ENCODE measurements at regions not wholly inside any gene's neighbourhood (a gene's known extent, or its start where the extent isn't known, plus 50 kb on each side); places are given as distances from the start of the nearest gene placed in this dataset.

- WGBS, 2 donors, result 87 to 88% methylated on average over 8 of the region's 8 CpGs
- no peak overlapping the region for H3K4me3 ChIP-seq
- H3K36me3 ChIP-seq (ENCODE audit: low read depth, missing control alignments), result no peaks in the 10 kb centered on the region
- H3K9me3 ChIP-seq, result no peaks in the 10 kb centered on the region
- no peak for DNase-seq
- TF ChIP-seq CTCF (IDR thresholded peaks at IDR 0.05), result no peak
- no peak for TF ChIP-seq POLR2A (IDR thresholded peaks at IDR 0.05)
- no peaks in the 10 kb centered on the region for H3K4me1 ChIP-seq
- intact Hi-C loops (cut with DNase I; ENCODE audit: low total_unique reads), result no loop called here
- no peaks in the 10 kb centered on the region for H3K27me3 ChIP-seq
- H3K27ac ChIP-seq, result no peak overlapping the region
Observed at GRCh38 chr5:115469904-115470516, 74.6 kb downstream of the FEM1C start.

GRCh38 chr5:115467628-115468027 lies 76.9 kb downstream of the FEM1C start:
- Histone ChIP-seq H3K36me3 (ENCODE audit: low read depth, missing control alignments) (no peaks in the 10 kb centered on the region), H3K9me3 (no peaks in the 10 kb centered on the region), H3K27ac (no peak overlapping the region), H3K4me3 (no peak overlapping the region), H3K4me1 (no peaks in the 10 kb centered on the region), H3K27me3 (no peaks in the 10 kb centered on the region)
- intact Hi-C loops (cut with DNase I; ENCODE audit: low total_unique reads), result no loop called here
- TF ChIP-seq CTCF (IDR thresholded peaks at IDR 0.05), result no peak
- no peak for TF ChIP-seq POLR2A (IDR thresholded peaks at IDR 0.05)
- DNase-seq, result no peak

GRCh38 chr5:115465431-115465830 lies 79.1 kb downstream of the FEM1C start:
- Histone ChIP-seq H3K9me3 (no peaks in the 10 kb centered on the region), H3K4me3 (no peak overlapping the region), H3K36me3 (ENCODE audit: low read depth, missing control alignments) (no peaks in the 10 kb centered on the region), H3K27me3 (no peaks in the 10 kb centered on the region), H3K4me1 (no peaks in the 10 kb centered on the region), H3K27ac (no peak overlapping the region)
- no peak for DNase-seq
- 94 to 97% methylated on average over 1 of the region's 1 CpG for WGBS, 2 donors
- no peak for TF ChIP-seq CTCF (IDR thresholded peaks at IDR 0.05)
- no peak for TF ChIP-seq POLR2A (IDR thresholded peaks at IDR 0.05)
- intact Hi-C loops (cut with DNase I; ENCODE audit: low total_unique reads), result no loop called here

- TF ChIP-seq POLR2A (IDR thresholded peaks at IDR 0.05), result no peak
- no peak for TF ChIP-seq CTCF (IDR thresholded peaks at IDR 0.05)
- no peaks in the 10 kb centered on the region for H3K9me3 ChIP-seq
- no peaks in the 10 kb centered on the region for H3K27me3 ChIP-seq
- no peak overlapping the region for H3K4me3 ChIP-seq
- no peak overlapping the region for H3K27ac ChIP-seq
- 46% methylated on average over 1 of the region's 1 CpG for WGBS, 2 donors
- DNase-seq, result no peak
- no peaks in the 10 kb centered on the region for H3K4me1 ChIP-seq
- no peaks in the 10 kb centered on the region for H3K36me3 ChIP-seq (ENCODE audit: low read depth, missing control alignments)
- intact Hi-C loops (cut with DNase I; ENCODE audit: low total_unique reads), result no loop called here
Observed at GRCh38 chr5:115463983-115464382, 80.6 kb downstream of the FEM1C start.

GRCh38 chr5:115461506-115462290 lies 82.9 kb downstream of the FEM1C start:
- no peaks in the 10 kb centered on the region for H3K4me1 ChIP-seq
- H3K27ac ChIP-seq, result no peak overlapping the region
- no peak overlapping the region for H3K4me3 ChIP-seq
- H3K27me3 ChIP-seq, result no peaks in the 10 kb centered on the region
- H3K36me3 ChIP-seq (ENCODE audit: low read depth, missing control alignments), result no peaks in the 10 kb centered on the region
- H3K9me3 ChIP-seq, result no peaks in the 10 kb centered on the region
- DNase-seq, result no peak
- TF ChIP-seq POLR2A (IDR thresholded peaks at IDR 0.05) (no peak), CTCF (IDR thresholded peaks at IDR 0.05) (no peak)
- intact Hi-C loops (cut with DNase I; ENCODE audit: low total_unique reads), result no loop called here

Data from testis (tissue), 2 donors.